HepG2 (cell line): ENCODE measurements at regions not wholly inside any gene's neighbourhood (a gene's known extent, or its start where the extent isn't known, plus 50 kb on each side); places are given as distances from the start of the nearest gene placed in this dataset.

Source experiments
- ATAC-seq: fragments of 200-7000 bp; cut with Tn5 transposase; 3 replicates; pipeline ENCODE4 v1.9.1; 2020; ENCODE audit warnings: mild to moderate bottlenecking, moderate library complexity
- BruUV-seq: library from RNA; stranded (reverse); fragments of 400-500 nt; replicated peaks from 2 replicates; lab custom pipeline; 2021; lab: Mats Ljungman, UMichigan
- CTCF ChIA-PET: fragments of 300-600 bp; formaldehyde crosslinking; extraction: SDS; loops from one replicate; lab custom pipeline; 2021; ENCODE audit warnings: low total read pairs, inconsistent platforms, low intra/inter-chr PET ratio; lab: Yijun Ruan, JAX
- POLR2A ChIA-PET: fragments of 350-600 bp; sonication (Branson Sonifier 250); formaldehyde crosslinking; loops from one replicate; lab custom pipeline; 2020; ENCODE audit warnings: antibody characterized with exemption, inconsistent platforms; lab: Yijun Ruan, JAX
- DNase-seq: peaks from one replicate; pipeline ENCODE4 v3.0.0-alpha.2; 2015; ENCODE audit warnings: low spot score
- FAIRE-seq: peaks from 3 replicates; lab custom pipeline; 2011; peaks lifted over from hg19 to GRCh38; lab: Jason Lieb, UNC
- H2AFZ ChIP-seq: one replicate; pipeline ENCODE4 v1.6.1; 2011; ENCODE audit warnings: low read length, inconsistent platforms
- H3K27ac ChIP-seq: fragments of 300-600 bp; 3 replicates; pipeline ENCODE4 v1.8.0; 2011; ENCODE audit warnings: mixed run types, mild to moderate bottlenecking, mixed read lengths, low read length, inconsistent platforms; ENCODE audit not compliant: insufficient read depth; ENCODE audit errors: extremely low read length
- H3K27me3 ChIP-seq, 2 experiments: fragments of 200-600 bp in 1 of 2; 2 replicates in 1 of 2; 3 replicates in 1 of 2; pipeline versions ENCODE4 v1.6.0 to v1.8.0; 2011; ENCODE audit warnings: low read length in 2 of 2, mild to moderate bottlenecking in 2 of 2, moderate library complexity in 2 of 2, inconsistent platforms in 1 of 2; ENCODE audit not compliant: insufficient read depth in 2 of 2, control insufficient read depth in 1 of 2
- H3K36me3 ChIP-seq, 2 experiments: fragments of 200-600 bp in 1 of 2; replicated peaks in 1 of 2; 2 replicates in 1 of 2; 3 replicates in 1 of 2; pipeline versions ENCODE4 v1.5.1 to v1.8.0; 2011; ENCODE audit warnings: low read length in 2 of 2, inconsistent platforms in 1 of 2; ENCODE audit not compliant: insufficient read depth in 2 of 2, control insufficient read depth in 1 of 2
- H3K4me1 ChIP-seq: 2 replicates; pipeline ENCODE4 v1.5.1; 2012; ENCODE audit warnings: low read length, inconsistent platforms; ENCODE audit not compliant: insufficient read depth
- H3K4me2 ChIP-seq: 2 replicates; pipeline ENCODE4 v1.6.0; 2011; ENCODE audit warnings: low read depth, low read length, inconsistent platforms
- H3K4me3 ChIP-seq, 3 experiments: fragments of 200-600 bp in 1 of 3; sonication (generic), shearing (Covaris generic) in 1 of 3; replicated peaks in 1 of 3; 2 replicates each; pipeline ENCODE4 v1.5.1; 2011 to 2016; ENCODE audit warnings: low read length in 3 of 3, inconsistent platforms in 2 of 3, low read depth in 2 of 3, mild to moderate bottlenecking in 2 of 3, control low read depth in 1 of 3, mixed read lengths in 1 of 3; ENCODE audit not compliant: insufficient read depth in 1 of 3
- H3K79me2 ChIP-seq: one replicate; pipeline ENCODE4 v1.6.1; 2011; ENCODE audit warnings: low read length, inconsistent platforms; ENCODE audit not compliant: insufficient read depth
- H3K9ac ChIP-seq: 2 replicates; pipeline ENCODE4 v1.6.0; 2011; ENCODE audit warnings: mild to moderate bottlenecking, low read depth, low read length, inconsistent platforms; ENCODE audit not compliant: insufficient read depth
- H3K9me3 ChIP-seq: 2 replicates; pipeline ENCODE4 v1.5.1; 2012; ENCODE audit warnings: mild to moderate bottlenecking, low read length
- H4K20me1 ChIP-seq: 2 replicates; pipeline ENCODE4 v1.6.0; 2011; ENCODE audit warnings: inconsistent platforms, mild to moderate bottlenecking, low read length, moderate library complexity; ENCODE audit not compliant: insufficient read depth
- ADNP ChIP-seq: sonication (generic); formaldehyde crosslinking; IDR thresholded peaks from 2 replicates; pipeline ENCODE4 v1.4.0; 2020; ENCODE audit warnings: missing genetic modification reagents
- BRD4 ChIP-seq: sonication (generic); formaldehyde crosslinking; IDR thresholded peaks from 2 replicates; pipeline ENCODE4 v1.4.0; 2020; ENCODE audit warnings: missing genetic modification reagents
- ERF ChIP-seq: IDR thresholded peaks from 2 replicates; pipeline ENCODE4 v1.6.1; 2018; ENCODE audit warnings: missing biosample characterization, missing genetic modification reagents
- MAFF ChIP-seq: IDR thresholded peaks from 2 replicates; pipeline ENCODE4 v1.6.1; 2011; ENCODE audit warnings: low read depth, low read length, improper control_type of control experiment
- MAFK ChIP-seq, 2 experiments: IDR thresholded peaks in 1 of 2; conservative IDR thresholded peaks in 1 of 2; 2 replicates each; pipeline ENCODE4 v1.6.1; 2011; ENCODE audit warnings: improper control_type of control experiment in 2 of 2, low read length in 2 of 2
- NFKB2 ChIP-seq: sonication (generic); formaldehyde crosslinking; IDR thresholded peaks from 2 replicates; pipeline ENCODE4 v1.4.0; 2020; ENCODE audit warnings: missing genetic modification reagents, borderline replicate concordance
- PHF20 ChIP-seq: sonication (generic); formaldehyde crosslinking; IDR thresholded peaks from 2 replicates; pipeline ENCODE4 v1.5.0; 2020; ENCODE audit warnings: mild to moderate bottlenecking, missing genetic modification reagents
- PHF5A ChIP-seq: IDR thresholded peaks from one replicate; pipeline ENCODE4 v1.6.1; 2018; ENCODE audit warnings: low read depth, missing genetic modification reagents; ENCODE audit not compliant: unreplicated experiment
- ZNF138 ChIP-seq: sonication (generic); formaldehyde crosslinking; IDR thresholded peaks from 2 replicates; pipeline ENCODE4 v1.5.0; 2020; ENCODE audit warnings: mild to moderate bottlenecking, low read depth, missing genetic modification reagents
- ZNF335 ChIP-seq: sonication (generic); formaldehyde crosslinking; IDR thresholded peaks from 2 replicates; pipeline ENCODE4 v1.4.0; 2020; ENCODE audit warnings: missing genetic modification reagents
- ZNF407 ChIP-seq: sonication (generic); formaldehyde crosslinking; IDR thresholded peaks from one replicate; pipeline ENCODE4 v1.5.1; 2020; ENCODE audit warnings: mild to moderate bottlenecking, missing genetic modification reagents; ENCODE audit errors: not compliant biosample characterization
- ZNF546 ChIP-seq: sonication (generic); formaldehyde crosslinking; conservative IDR thresholded peaks from 2 replicates; pipeline ENCODE4 v1.8.1; 2023; ENCODE audit warnings: mild to moderate bottlenecking, missing genetic modification reagents
- WGBS: methylation state at CpG from one replicate; pipeline ENCODE4 v1.1.6; 2017; ENCODE audit warnings: low lambda C conversion rate; 5-methylcytosine and 5-hydroxymethylcytosine counted together
- in situ Hi-C: cut with HindIII; loops from 2 replicates; pipeline ENCODE4 v1.10.0; 2017; ENCODE audit warnings: low pct_unique_long_range_greater_than_20kb; ENCODE audit not compliant: extremely low pct_ligation_motif_present
- intact Hi-C: fragments of 100-400 bp; cut with micrococcal nuclease; formaldehyde crosslinking; loops from one replicate; pipeline ENCODE4 v1.10.0; 2022; ENCODE audit not compliant: unreplicated experiment

GRCh38 chr13:22652796-22653195, 528.0 kb upstream of the SGCG start:
- 52% methylated on average over 8 of the region's 8 CpGs for WGBS
- POLR2A ChIA-PET: no interaction called here
- H4K20me1 ChIP-seq: no peaks in the 10 kb centered on the region
- no peak for TF ChIP-seq ZNF335 (CRISPR knock-in tag)
- 0 out of 2 replicates have a peak, but pooled peaks have one; percentile 6 for TF ChIP-seq MAFF
- TF ChIP-seq MAFK (conservative IDR thresholded peaks at IDR 0.05 in 1 of 2, IDR thresholded peaks at IDR 0.05 in 1 of 2; ENCODE audit: low read length in 2 of 2): peak in 1 of 2 experiments; percentile 22; a peak in 1 of 4 replicates
- TF ChIP-seq BRD4 (CRISPR knock-in tag): no peak
- intact Hi-C loops: loop anchor here (5.0 kb wide), 1 partner anchor 85 kb away; no protein-coding TSS in a partner anchor
- no peak overlapping the region for H3K27ac ChIP-seq
- no peaks in the 10 kb centered on the region for H3K9me3 ChIP-seq
- no TSS peak for BruUV-seq
- DNase-seq (no peak), ATAC-seq (no peak), FAIRE-seq (no peak)
- no peak overlapping the region for H3K4me2 ChIP-seq
- no peak overlapping the region for H3K9ac ChIP-seq
- H3K27me3 ChIP-seq: no peaks in the 10 kb centered on the region; a peak in 1 of 5 replicates
- no peak overlapping the region for H2AFZ ChIP-seq
- no peaks in the 10 kb centered on the region for H3K4me1 ChIP-seq
- CTCF ChIA-PET: no interaction called here
- no peak overlapping the region for H3K4me3 ChIP-seq
- H3K36me3 ChIP-seq: no peaks in the 10 kb centered on the region
- in situ Hi-C loops: no loop called here
- H3K79me2 ChIP-seq: no peaks in the 10 kb centered on the region

GRCh38 chr13:22653866-22654265, 526.9 kb upstream of the SGCG start:
- H2AFZ ChIP-seq: no peak overlapping the region
- no peaks in the 10 kb centered on the region for H3K79me2 ChIP-seq
- intact Hi-C loops: loop anchor here (5.0 kb wide), 1 partner anchor 83 kb away; no protein-coding TSS in a partner anchor
- no peak overlapping the region for H3K4me2 ChIP-seq
- ChIA-PET CTCF (no interaction called here), POLR2A (no interaction called here)
- no peaks in the 10 kb centered on the region for H3K36me3 ChIP-seq
- no peak overlapping the region for H3K4me3 ChIP-seq
- no peaks in the 10 kb centered on the region; a peak in 1 of 5 replicates for H3K27me3 ChIP-seq
- ATAC-seq: no peak
- in situ Hi-C loops: no loop called here
- WGBS: 12% methylated on average over 4 of the region's 4 CpGs
- no peak overlapping the region for H3K27ac ChIP-seq
- no peaks in the 10 kb centered on the region for H3K4me1 ChIP-seq
- H3K9me3 ChIP-seq: no peaks in the 10 kb centered on the region
- no peak for DNase-seq
- no peaks in the 10 kb centered on the region for H4K20me1 ChIP-seq
- no TSS peak for BruUV-seq
- no peak for FAIRE-seq
- H3K9ac ChIP-seq: no peak overlapping the region
- TF ChIP-seq ZNF546 (CRISPR knock-in tag) (no peak), PHF20 (CRISPR knock-in tag) (no peak), ZNF138 (CRISPR knock-in tag) (no peak), ZNF407 (CRISPR knock-in tag) (no peak), ERF (CRISPR knock-in tag) (no peak), PHF5A (no peak), NFKB2 (no peak), ADNP (no peak)
